Tibial nerve (tissue), 4 donors: ENCODE measurements at regions not wholly inside any gene's neighbourhood (a gene's known extent, or its start where the extent isn't known, plus 50 kb on each side); places are given as distances from the start of the nearest gene placed in this dataset.

ENCODE experiments used
- CTCF ChIP-seq, 5 experiments: fragments of 200-600 bp in 3 of 5; fragments of 450-650 bp in 2 of 5; sonication (generic) in 3 of 5; IDR thresholded peaks; one replicate each; pipeline ENCODE4 v1.5.1; 2016 to 2019; ENCODE audit warnings: antibody characterized with exemption in 5 of 5, mild to moderate bottlenecking in 3 of 5, moderate library complexity in 2 of 5
- EP300 ChIP-seq, 2 donors: sonication (generic); formaldehyde crosslinking; IDR thresholded peaks; one replicate each; pipeline ENCODE4 v1.6.1; 2017; ENCODE audit warnings: antibody characterized with exemption in 2 of 2, mild to moderate bottlenecking in 1 of 2

GRCh38 chr9:30970186-30970585 lies 1414.3 kb upstream of the ACO1 start:
- TF ChIP-seq EP300 (IDR thresholded peaks at IDR 0.05) (no peak), CTCF (IDR thresholded peaks at IDR 0.05) (no peak)
